HG02970 (cell line): ENCODE measurements at regions not wholly inside any gene's neighbourhood (a gene's known extent, or its start where the extent isn't known, plus 50 kb on each side); places are given as distances from the start of the nearest gene placed in this dataset.

Experiments
- ATAC-seq: cut with Tn5 transposase; IDR thresholded peaks from one replicate; pipeline ENCODE4 v1.9.1; 2021; ENCODE audit warnings: mild to moderate bottlenecking, moderate library complexity, moderate number of reproducible peaks; ENCODE audit not compliant: unreplicated experiment, low FRiP score

- no peak for ATAC-seq
These were observed 250.6 kb upstream of the MAP3K1 start for GRCh38 chr5:56564541-56565282.

GRCh38 chr5:56561455-56561854 lies 253.9 kb upstream of the MAP3K1 start:
- no peak for ATAC-seq

- no peak for ATAC-seq
These were observed 257.1 kb upstream of the MAP3K1 start for GRCh38 chr5:56558131-56558745.

GRCh38 chr5:56557198-56557597 lies 258.2 kb upstream of the MAP3K1 start:
- no peak for ATAC-seq

GRCh38 chr5:56552612-56553268 lies 262.6 kb upstream of the MAP3K1 start:
- ATAC-seq: no peak

GRCh38 chr5:56550227-56550626 lies 265.1 kb upstream of the MAP3K1 start:
- no peak for ATAC-seq

- no peak for ATAC-seq
These were observed 266.1 kb upstream of the MAP3K1 start for GRCh38 chr5:56549096-56549886.

GRCh38 chr5:56545016-56545415 lies 270.3 kb upstream of the MAP3K1 start:
- no peak for ATAC-seq

GRCh38 chr5:56543441-56544388 lies 271.6 kb upstream of the MAP3K1 start:
- ATAC-seq: no peak

- no peak for ATAC-seq
These were observed 275.1 kb upstream of the MAP3K1 start for GRCh38 chr5:56540266-56540665.

- ATAC-seq: no peak
These were observed 276.8 kb upstream of the MAP3K1 start for GRCh38 chr5:56538580-56538979.

- ATAC-seq: no peak
These were observed 280.0 kb upstream of the MAP3K1 start for GRCh38 chr5:56535347-56535746.

GRCh38 chr5:56534102-56534829 lies 281.1 kb upstream of the MAP3K1 start:
- no peak for ATAC-seq

GRCh38 chr5:56532466-56532865 lies 282.9 kb upstream of the MAP3K1 start:
- no peak for ATAC-seq

GRCh38 chr5:56530626-56531138 lies 284.7 kb upstream of the MAP3K1 start:
- no peak for ATAC-seq

GRCh38 chr5:56529666-56530430 lies 285.5 kb upstream of the MAP3K1 start:
- no peak for ATAC-seq

GRCh38 chr5:56527174-56527573 lies 288.2 kb upstream of the MAP3K1 start:
- no peak for ATAC-seq

- ATAC-seq: no peak
These were observed 290.2 kb upstream of the MAP3K1 start for GRCh38 chr5:56525113-56525512.
